GM21529 (cell line): ENCODE measurements at regions not wholly inside any gene's neighbourhood (a gene's known extent, or its start where the extent isn't known, plus 50 kb on each side); places are given as distances from the start of the nearest gene placed in this dataset.
"Not testable (repeated sequence)": the region's sequence is repeated elsewhere in the genome, so short reads cannot be mapped to it uniquely, and the experiment has no call there.

ENCODE experiments used
- ATAC-seq: cut with Tn5 transposase; IDR thresholded peaks from one replicate; pipeline ENCODE4 v1.9.1; 2021; ENCODE audit not compliant: unreplicated experiment

- not testable (repeated sequence) for ATAC-seq
These were observed 293.8 kb downstream of the RDH14 start for GRCh38 chr2:18266699-18267098.

DNA sequence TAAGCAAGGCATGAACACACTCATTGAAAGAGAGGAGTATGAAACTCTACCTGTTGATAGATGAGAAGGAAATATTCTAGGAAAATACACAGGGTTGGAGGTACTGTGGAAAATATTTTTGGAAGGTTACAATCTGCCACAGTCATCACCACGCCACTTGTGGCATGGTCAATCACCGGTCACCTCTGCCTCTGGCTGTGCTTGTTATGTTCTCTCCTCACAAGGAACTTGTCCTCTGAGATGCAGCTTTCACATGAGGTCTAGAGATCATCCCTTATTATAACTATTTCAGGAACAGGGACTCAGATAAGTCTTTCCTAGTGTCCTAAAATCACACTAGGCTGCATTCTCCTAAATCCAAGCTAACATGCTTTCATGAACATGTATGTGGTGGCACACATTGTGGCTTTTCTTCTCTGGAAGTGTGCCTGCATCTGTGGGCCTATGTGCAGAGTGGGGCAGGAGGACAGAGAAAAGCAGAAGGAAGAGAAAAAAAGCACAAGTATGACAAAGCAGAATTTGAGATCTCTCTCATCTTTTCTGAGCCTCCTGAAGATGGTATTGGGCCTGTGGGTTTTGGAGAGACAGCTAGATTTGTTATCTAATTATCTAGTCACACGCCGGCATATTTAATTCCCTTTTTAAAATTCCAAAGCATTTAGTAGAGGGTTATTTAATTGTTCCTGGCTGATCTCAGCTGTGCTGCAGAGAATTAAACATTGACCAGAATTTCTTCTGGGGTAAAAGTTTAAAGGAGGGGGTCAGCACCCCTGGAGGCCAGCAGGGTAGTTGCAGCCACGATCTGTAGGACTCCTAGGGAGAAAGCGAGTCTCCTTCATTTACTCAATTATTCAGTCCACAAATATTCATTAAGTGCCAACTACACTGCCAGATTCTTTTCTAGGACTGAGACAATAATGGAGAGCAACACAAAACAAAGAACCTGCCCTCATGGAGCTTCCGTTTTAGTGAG lies 294.6 kb downstream of the RDH14 start:
- no peak for ATAC-seq

DNA sequence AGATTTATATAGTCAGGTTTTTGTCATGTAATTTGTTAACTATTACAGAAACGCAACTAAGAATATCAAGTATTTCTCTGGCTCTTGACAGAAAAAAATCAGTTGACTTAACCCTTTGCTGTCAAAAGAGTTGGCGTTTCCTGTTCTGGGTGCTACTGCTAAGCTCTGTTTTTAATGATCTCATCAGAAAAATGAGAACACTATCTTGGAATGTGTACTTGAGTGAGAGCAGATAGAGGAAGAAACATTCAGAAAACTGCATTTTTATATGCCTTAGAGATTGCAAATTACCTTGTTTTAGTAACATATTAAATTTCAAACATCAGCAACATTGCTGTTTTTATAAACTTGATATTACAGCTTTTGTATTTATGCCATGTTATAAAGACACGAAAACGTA lies 297.9 kb downstream of the RDH14 start:
- ATAC-seq = no peak

DNA sequence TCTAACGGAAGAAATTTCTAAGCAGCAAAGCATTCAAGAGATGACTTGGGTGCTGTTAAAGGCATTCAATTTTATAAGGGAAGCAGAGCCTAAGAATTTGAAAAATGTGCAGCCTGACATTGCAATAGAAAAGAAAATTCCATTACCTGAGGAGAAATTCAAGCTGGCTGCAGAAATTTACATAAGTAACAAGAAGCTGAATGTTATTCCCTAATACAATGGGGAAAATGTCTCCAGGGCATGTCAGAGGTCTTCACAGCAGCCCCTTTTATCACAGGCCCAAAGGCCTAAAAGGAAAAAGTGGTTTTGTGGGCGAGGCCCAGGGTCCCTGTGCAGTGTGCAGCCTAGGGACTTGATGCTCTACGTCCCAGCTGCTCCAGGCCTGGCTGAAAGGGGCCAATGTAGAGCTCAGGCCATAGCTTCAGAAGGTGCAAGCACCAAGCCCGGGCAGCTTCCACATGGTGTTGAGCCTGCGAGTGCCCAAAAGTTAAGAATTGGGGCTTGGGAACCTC lies 306.7 kb downstream of the RDH14 start:
- ATAC-seq = no peak

DNA sequence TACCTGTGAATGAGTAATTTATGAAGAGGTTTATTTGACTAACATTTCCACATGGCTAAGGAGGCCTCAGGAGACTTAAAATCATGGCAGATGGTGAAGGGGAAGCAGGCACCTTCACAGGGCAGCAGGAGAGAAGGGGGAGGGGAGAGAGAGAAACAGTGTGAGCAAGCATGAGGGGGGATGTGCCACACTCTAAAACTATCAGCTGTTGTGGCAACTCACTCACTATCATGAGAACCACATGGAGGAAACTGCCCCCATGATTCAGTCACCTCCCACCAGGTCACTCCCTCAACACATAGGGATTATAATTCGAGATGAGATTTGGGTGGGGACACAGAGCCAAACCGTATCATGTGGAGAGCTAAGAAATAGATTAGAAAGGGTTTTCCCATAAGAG lies 309.0 kb downstream of the RDH14 start:
- no peak for ATAC-seq

DNA sequence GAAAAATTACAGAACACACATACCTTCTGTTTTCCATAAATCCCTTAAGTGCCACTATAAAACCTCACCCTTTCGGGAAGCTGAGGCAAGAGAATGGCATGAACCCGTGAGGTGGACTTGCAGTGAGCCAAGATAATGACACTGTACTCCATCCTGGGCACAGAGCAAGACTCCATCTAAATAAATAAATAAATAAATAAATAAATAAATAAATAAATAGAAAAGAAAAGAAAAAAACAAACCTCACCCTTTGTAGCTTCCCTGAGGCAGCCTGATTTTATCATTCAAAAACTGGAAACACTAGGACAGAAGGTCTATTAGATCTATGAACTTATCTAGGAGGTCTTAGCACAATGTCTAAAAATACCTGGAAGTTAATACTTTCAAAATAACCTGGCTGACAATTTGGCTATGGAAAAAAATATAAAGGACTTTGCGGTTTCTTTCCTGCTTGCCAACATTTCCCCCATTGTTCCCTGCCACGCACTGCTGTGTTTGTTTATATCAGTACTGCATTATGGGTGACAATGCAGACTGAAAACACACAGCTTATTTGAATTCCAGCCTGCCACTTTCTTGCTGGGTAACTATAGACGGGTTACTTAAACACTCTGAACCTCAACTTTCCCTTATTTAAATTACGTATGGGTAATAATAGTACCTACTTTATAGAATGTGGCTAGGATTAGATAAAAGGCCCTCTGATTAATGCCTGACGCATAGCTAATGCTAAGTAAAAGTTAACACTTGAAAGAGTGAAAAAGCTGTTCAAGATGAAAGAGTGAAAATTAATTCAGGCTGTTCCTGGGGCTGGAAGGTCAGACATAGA lies 313.0 kb downstream of the RDH14 start:
- ATAC-seq = no peak

- no peak for ATAC-seq
These were observed 315.1 kb downstream of the RDH14 start for GRCh38 chr2:18245375-18245774.

GRCh38 chr2:18244845-18245244 lies 315.6 kb downstream of the RDH14 start:
- ATAC-seq = no peak

DNA sequence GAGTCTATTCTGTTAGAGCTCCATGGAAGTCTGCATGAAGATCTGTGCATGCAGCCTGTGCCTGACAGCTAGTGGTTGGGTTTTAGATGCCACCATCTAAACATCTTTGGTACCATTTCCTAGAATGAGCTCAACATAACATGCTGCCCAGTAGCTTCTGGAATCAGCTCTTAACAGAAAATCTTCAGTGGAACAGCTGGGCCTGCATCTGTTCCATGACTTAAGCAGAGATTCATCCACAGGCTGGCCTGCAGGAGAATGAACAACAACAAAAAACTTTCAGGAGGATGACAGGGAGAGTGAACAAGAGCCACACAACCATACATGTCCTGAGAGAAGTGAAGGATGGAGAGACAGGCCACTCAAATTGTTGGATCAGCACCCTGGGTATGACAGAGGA lies 316.6 kb downstream of the RDH14 start:
- no peak for ATAC-seq

GRCh38 chr2:18242716-18243115 lies 317.7 kb downstream of the RDH14 start:
- no peak for ATAC-seq

DNA sequence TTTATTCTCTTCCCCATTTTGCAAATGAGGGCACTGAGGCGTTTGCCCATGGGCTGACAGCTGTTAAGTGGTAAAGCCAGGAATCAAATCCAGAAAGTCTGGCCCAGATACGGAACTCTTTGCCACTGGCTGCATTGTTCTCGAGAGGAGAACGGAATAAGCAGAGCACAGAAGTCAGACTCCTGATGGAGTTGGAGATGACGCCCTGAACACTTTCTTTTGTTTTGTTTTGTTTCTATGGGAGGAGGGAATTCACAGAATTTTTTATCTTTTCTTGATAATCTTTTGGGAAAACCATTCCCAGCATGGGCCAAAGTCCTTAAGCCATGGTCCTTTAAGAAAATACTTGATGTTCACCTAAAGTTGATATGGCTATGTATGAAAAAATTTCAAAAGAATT lies 322.2 kb downstream of the RDH14 start:
- no peak for ATAC-seq

- ATAC-seq = no peak
These were observed 323.2 kb downstream of the RDH14 start for GRCh38 chr2:18237298-18237697.

DNA sequence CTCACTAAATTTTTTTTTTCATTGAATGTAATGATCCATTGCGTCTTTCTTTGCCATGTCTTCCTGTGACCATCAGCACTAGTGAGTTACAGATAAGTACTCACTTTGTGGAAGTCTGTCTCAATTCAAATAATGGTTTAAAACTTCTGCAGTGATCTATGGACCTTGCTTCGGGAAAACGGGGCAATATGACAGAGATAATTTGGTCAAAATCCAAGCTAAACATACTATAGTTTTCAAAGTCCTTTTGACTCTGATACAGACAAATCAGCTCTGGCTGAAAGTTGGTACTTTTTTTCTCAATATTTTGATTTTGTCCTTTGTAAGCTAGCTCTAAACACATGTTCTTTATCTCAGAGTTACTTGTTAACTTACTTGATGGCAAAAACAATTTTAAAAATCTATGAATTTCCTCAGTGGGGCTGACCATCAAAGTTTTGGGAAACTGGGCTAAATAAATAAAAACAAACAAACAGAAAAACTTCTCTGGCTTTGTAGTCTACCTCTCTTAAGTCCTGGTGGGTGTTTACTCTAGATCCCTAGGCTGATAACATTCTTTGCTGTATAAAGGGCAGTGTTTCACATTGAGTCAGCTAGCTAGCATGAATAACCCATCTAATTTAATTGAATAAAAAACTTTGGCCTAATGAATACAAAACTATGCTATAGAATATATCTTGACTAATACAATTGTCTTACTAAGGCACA lies 327.6 kb downstream of the RDH14 start:
- no peak for ATAC-seq

DNA sequence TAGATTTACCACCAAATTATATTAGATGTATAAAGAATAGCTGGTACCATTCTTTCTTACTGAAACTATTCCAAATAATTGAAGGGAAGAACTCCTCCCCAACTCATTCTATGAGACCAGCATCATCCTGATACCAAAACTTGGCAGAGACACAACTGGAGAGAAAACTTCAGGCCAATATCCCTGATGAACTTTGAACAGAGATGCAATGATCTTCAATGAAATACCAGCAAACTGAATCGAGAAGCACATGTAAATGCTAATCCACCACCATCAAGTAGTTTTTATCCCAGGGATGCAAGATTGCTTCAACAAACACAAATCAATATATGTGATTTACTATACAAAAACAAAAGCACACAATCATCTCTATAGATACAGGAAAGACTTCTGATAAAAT lies 329.8 kb downstream of the RDH14 start:
- no peak for ATAC-seq

- ATAC-seq = no peak
These were observed 340.8 kb downstream of the RDH14 start for GRCh38 chr2:18219676-18220075.

DNA sequence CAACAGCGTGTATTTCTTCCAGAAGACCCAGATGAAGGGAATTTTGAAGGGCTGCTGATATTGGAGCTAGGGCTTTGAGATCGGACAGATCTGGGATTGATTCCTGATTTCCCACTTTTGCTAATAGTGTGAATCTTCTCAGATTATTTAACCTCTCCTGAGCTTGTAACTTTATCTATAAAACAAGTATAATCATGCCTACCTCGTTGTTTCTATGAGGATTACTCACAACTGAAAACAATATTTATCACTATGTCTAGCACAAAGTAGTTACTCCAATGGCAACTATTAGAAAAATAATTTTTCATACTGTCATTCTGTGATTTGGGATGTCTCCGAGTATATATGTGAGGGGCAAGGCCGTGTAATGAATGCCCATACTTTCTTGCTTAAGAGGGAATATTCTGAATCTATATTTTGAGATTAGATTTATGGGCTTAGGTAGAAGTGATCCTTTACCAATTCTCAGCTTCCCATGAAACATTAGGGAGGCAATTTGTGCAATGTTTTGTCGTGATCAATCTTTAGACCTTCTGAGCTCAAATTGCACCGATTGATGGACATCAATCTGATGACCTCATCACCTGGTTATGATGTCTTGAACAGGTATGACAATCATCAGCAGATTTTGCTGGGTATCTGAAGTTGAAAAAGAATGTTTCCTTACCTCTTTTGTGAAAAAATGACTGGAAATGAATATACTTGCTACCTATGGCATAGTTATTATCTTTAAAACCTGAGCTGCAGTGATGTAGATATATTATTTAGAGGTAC lies 339.9 kb downstream of the KCNS3 start:
- no peak for ATAC-seq

DNA sequence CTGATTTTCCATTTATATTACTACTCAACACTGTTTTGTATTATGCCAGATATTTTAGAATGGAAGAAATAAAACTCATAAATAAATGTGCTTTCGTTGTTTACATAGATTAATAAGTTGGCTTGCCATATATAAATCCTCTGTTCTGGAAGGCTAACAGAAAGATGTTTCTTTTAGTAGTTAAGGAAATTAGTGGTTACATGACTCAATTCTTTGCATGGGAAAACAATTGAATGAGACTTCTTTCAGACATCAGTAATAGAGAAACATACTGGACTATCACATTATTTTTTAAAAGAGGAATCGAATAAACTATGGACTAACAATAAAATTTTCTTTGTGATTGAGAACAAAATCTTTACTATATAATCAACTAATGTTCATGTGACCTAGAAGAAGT lies 336.5 kb downstream of the KCNS3 start:
- no peak for ATAC-seq

DNA sequence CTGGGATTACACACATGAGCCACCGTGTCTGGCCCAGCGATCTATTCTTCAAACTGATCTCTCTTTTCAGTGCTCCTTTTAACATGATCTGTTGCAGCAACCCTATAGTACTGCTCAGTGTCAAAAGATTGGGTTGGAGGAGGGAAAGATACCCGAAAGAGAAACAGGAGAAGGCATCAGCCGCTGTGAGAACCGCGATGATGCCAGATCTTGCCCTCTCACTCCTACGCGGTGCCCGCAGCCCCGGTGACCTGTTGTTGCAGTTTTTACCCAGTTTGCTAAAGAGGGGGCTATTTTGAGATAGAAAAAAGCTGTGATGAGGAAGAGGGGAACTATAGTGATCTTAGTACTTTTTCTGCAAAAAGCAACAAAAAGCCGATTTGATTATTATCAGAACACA lies 335.5 kb downstream of the KCNS3 start:
- ATAC-seq = no peak

- ATAC-seq = no peak
These were observed 331.6 kb downstream of the KCNS3 start for GRCh38 chr2:18209934-18210639.

- no peak for ATAC-seq
These were observed 330.5 kb downstream of the KCNS3 start for GRCh38 chr2:18208956-18209355.
